ENCODE measurements at regions not wholly inside any gene's neighbourhood (a gene's known extent, or its start where the extent isn't known, plus 50 kb on each side); places are given as distances from the start of the nearest gene placed in this dataset.

DNA sequence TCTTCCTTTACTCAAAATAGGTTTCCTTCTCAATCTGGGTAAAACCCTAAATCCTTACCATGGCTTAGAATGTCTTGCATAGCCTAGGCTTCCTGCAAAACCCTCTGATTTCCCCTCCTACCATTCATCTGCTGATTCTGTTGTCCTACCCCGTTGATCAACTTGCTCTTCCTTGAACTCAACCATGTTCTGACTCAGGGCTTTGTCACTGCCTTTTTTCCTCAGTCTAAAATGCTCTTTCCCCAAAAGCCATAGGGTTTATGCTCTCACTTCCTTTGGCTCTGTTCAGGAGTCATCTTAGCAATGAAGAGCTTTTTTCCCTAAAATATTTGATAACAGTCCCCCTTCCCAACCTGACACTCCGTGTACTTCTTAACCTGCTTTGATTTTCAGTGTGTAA is 79.4 kb upstream of the IZUMO3 start:
- Histone ChIP-seq H3K27me3 (no peaks in the 10 kb centered on the region), H3K4me3 (no peak overlapping the region), H3K27ac (no peak overlapping the region), H3K9me3 (no peaks in the 10 kb centered on the region), H3K36me3 (no peaks in the 10 kb centered on the region), H3K4me1 (no peaks in the 10 kb centered on the region)
- no peak for DNase-seq (ENCODE audit: low spot score)
- TF ChIP-seq, protein P1, sequence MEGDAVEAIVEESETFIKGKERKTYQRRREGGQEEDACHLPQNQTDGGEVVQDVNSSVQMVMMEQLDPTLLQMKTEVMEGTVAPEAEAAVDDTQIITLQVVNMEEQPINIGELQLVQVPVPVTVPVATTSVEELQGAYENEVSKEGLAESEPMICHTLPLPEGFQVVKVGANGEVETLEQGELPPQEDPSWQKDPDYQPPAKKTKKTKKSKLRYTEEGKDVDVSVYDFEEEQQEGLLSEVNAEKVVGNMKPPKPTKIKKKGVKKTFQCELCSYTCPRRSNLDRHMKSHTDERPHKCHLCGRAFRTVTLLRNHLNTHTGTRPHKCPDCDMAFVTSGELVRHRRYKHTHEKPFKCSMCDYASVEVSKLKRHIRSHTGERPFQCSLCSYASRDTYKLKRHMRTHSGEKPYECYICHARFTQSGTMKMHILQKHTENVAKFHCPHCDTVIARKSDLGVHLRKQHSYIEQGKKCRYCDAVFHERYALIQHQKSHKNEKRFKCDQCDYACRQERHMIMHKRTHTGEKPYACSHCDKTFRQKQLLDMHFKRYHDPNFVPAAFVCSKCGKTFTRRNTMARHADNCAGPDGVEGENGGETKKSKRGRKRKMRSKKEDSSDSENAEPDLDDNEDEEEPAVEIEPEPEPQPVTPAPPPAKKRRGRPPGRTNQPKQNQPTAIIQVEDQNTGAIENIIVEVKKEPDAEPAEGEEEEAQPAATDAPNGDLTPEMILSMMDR (IDR thresholded peaks at IDR 0.05), result no peak

DNA sequence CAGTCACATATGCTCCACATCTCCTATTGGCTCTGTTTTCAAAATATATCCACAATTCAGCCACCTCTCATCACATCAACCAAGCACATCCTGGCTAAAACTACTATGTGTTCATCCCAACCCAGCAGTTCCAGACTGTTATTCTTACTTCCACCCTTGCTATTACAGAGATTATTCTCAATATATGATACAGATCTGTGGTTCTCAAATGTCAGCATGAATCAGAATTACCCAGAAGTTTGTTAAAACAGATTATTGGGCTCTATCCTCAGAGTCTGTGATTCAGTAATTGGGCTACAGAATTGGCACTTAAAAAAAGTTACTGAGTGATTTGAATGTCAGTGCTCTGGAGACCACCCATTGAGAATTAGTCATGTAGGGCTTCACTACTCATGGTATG is 78.8 kb upstream of the IZUMO3 start:
- no peaks in the 10 kb centered on the region for H3K4me1 ChIP-seq
- no peak overlapping the region for H3K27ac ChIP-seq
- H3K27me3 ChIP-seq, result no peaks in the 10 kb centered on the region
- no peak for DNase-seq (ENCODE audit: low spot score)
- no peaks in the 10 kb centered on the region for H3K9me3 ChIP-seq
- TF ChIP-seq, protein P1 (IDR thresholded peaks at IDR 0.05), result no peak
- H3K36me3 ChIP-seq, result no peaks in the 10 kb centered on the region
- H3K4me3 ChIP-seq, result no peak overlapping the region

DNA sequence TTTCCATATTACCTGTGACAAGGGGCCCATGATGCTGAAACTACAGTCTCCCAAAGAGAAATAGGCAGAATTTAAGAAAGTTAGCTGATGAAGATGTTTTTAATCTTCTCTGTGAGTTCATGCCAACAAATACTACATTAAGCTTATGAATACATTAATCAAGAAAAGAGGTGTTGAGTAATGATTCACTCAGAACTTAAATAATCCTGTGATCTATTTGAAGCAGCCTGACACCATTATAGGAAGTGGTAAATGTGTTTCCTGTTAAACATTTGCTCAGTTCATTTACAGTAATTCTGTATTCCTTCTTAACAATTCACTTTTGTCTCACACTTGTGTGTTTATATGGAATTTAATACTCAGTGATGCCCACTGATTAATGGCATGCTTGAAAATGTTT is 75.0 kb upstream of the IZUMO3 start:
- Histone ChIP-seq H3K4me1 (no peaks in the 10 kb centered on the region), H3K36me3 (no peaks in the 10 kb centered on the region), H3K27ac (no peak overlapping the region), H3K4me3 (no peak overlapping the region), H3K9me3 (no peaks in the 10 kb centered on the region), H3K27me3 (no peaks in the 10 kb centered on the region)
- DNase-seq (ENCODE audit: low spot score), result no peak
- TF ChIP-seq, protein P1 (IDR thresholded peaks at IDR 0.05), result no peak

DNA sequence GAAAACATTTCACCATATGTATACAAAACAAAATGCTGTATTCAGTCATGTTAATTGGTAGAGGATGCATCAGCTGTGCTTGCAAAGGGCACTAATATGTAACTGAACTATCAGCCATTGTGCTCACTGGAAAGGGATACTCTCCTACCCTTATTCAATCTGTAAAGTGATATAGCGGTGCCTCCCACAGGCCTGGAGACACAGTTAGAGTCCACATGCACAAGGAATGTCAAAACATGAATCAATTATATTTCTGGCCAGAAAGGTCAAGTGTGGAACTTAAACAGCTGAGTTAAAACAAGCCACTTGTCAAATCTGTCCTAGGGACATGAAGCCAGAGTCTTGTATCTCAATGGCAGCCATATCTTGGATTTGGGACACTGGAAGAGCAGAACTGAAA is 71.2 kb upstream of the IZUMO3 start:
- H3K36me3 ChIP-seq, result no peaks in the 10 kb centered on the region
- no peaks in the 10 kb centered on the region for H3K27me3 ChIP-seq
- no peaks in the 10 kb centered on the region for H3K9me3 ChIP-seq
- no peak overlapping the region for H3K27ac ChIP-seq
- H3K4me3 ChIP-seq, result no peak overlapping the region
- no peak for DNase-seq (ENCODE audit: low spot score)
- no peaks in the 10 kb centered on the region for H3K4me1 ChIP-seq
- TF ChIP-seq, protein P1 (IDR thresholded peaks at IDR 0.05), result no peak

DNA sequence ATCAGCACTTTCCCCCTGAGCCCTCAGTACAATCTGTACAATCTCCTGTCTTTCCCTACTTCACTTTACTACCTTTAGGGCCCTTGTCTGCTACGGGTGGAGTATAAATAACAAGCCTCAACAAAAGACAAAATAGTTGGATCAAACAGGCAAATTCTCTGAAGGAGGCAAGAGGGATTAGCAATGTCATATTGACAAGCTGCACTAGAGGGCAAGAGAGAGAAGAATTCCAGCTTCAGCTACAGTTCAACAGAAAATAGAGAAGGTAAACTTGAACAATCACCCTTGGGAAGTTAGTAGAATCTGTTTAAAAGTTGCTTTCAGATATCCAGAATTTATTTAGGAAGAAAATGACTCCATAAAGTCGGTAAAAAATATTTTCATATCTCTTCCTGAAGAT is 68.4 kb upstream of the IZUMO3 start:
- H3K27me3 ChIP-seq, result no peaks in the 10 kb centered on the region
- H3K36me3 ChIP-seq, result no peaks in the 10 kb centered on the region
- DNase-seq (ENCODE audit: low spot score), result no peak
- no peak overlapping the region for H3K27ac ChIP-seq
- TF ChIP-seq, protein P1 (IDR thresholded peaks at IDR 0.05), result no peak
- H3K9me3 ChIP-seq, result no peaks in the 10 kb centered on the region
- H3K4me1 ChIP-seq, result no peaks in the 10 kb centered on the region
- H3K4me3 ChIP-seq, result no peak overlapping the region

DNA sequence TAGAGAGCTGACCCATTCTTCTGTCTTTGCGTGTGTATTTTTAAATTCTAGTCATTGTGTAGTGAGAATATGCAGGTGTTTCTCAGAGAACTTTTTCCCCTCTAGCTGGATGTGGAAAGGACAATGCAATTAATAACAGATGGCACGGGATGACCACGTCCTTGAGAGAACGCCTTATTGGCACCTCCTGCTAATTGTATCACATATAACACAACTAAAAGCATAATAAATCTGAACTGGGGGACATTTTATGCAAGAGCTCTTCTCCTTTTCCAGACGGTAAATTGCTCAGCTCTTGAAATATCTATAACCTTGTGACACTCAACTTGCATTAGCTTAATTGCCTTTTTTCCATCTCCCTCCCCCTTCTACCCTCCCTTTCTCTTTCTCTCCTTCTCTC is 62.9 kb upstream of the IZUMO3 start:
- TF ChIP-seq, protein P1 (IDR thresholded peaks at IDR 0.05), result no peak
- H3K4me3 ChIP-seq, result no peak overlapping the region
- no peaks in the 10 kb centered on the region for H3K9me3 ChIP-seq
- no peak for DNase-seq (ENCODE audit: low spot score)
- no peak overlapping the region for H3K27ac ChIP-seq
- no peaks in the 10 kb centered on the region for H3K36me3 ChIP-seq
- H3K27me3 ChIP-seq, result no peaks in the 10 kb centered on the region
- H3K4me1 ChIP-seq, result no peaks in the 10 kb centered on the region

Data from right atrium auricular region (tissue), 2 donors.